ENCODE measurements at regions not wholly inside any gene's neighbourhood (a gene's known extent, or its start where the extent isn't known, plus 50 kb on each side); places are given as distances from the start of the nearest gene placed in this dataset.
"Not testable (repeated sequence)": the region's sequence is repeated elsewhere in the genome, so short reads cannot be mapped to it uniquely, and the experiment has no call there.

DNA sequence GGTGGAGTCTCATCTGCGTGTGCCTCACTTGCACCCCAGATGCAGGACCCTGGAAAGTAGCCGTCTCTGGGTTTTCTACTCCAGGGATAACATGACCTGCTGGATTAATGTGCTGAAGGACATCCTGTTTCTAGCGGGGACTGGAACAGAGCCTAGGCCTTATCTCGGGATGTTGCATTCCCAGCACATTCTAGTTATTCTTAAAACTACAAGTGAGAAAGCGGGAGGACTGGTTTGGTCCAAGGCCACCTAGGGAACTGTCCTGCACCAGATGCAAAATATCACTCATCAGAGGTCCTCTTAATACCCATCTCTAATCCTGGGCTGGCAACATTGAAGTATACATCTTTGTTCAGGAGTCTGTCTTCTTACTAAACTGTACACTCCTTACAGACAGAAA is 179.9 kb downstream of the ZC3H11B start:
- DNase-seq (ENCODE audit: low spot score): no peak

- no peak for DNase-seq (ENCODE audit: low spot score)
Observed at GRCh38 chr1:219432191-219432606, 180.7 kb downstream of the ZC3H11B start.

DNA sequence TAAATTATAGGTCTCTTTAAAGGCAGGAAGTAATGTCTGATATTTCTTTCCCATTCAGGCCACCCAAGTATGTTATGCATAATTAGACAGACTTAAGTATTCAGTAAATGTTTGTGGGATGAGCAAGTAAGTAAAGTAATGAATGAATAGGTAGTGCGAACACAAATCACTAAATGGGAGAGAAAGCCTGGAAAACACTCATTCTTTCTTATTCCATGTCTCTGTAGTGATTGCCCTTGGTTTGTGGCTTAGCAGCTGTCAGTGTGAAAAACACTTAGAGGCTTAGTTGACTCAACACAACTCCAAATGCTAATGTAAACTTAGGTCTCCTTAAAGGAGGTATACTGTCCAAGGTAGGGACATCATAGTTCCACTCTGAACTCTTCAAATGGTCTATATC is 182.5 kb downstream of the ZC3H11B start:
- no peak for DNase-seq (ENCODE audit: low spot score)

- no peak for DNase-seq (ENCODE audit: low spot score)
Observed at GRCh38 chr1:219428651-219429050, 184.3 kb downstream of the ZC3H11B start.

- DNase-seq (ENCODE audit: low spot score): no peak
Observed at GRCh38 chr1:219427989-219428388, 184.9 kb downstream of the ZC3H11B start.

DNA sequence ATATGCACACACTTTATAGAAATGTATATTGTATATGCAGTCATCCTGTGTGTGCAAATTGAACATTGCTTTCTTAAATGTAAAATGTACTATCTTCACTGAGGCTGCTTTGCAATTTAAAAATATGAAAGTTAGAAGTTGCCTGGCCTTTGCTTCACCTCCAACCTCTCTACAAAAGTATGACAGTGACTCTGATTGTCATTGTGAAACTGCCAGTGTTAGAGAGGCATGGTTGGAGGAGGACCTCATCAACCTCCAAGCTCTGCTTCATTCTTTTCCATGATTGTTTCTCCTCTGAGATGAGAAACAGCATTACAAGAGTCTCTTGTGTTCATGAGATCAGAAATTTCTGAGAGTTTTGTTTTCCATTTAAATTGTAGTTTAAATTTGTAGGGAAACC is 185.5 kb downstream of the ZC3H11B start:
- DNase-seq (ENCODE audit: low spot score): no peak

GRCh38 chr1:219422811-219423598 is 189.9 kb downstream of the ZC3H11B start:
- no peak for DNase-seq (ENCODE audit: low spot score)

DNA sequence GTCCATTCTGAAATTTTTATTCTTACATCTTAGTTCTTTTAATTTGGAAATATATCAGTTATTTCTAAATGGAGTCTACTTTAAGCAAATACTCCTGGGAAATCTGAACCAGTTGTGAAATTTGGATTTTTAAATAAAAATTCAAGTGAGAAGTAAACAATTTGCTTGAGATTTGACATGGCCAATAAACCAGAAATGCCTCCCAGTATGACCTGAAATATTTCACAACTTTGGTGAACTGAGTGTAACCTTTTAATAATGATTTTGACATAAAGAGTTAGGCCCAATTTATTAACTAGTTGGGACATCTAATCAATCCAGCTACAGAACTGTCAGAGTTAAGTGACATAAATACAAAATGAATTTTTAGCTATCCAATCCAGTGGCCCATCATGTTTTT is 192.0 kb downstream of the ZC3H11B start:
- no peak for DNase-seq (ENCODE audit: low spot score)

GRCh38 chr1:219419860-219420259 is 193.0 kb downstream of the ZC3H11B start:
- DNase-seq (ENCODE audit: low spot score): no peak

GRCh38 chr1:219419065-219419464 is 193.8 kb downstream of the ZC3H11B start:
- DNase-seq (ENCODE audit: low spot score): no peak

DNA sequence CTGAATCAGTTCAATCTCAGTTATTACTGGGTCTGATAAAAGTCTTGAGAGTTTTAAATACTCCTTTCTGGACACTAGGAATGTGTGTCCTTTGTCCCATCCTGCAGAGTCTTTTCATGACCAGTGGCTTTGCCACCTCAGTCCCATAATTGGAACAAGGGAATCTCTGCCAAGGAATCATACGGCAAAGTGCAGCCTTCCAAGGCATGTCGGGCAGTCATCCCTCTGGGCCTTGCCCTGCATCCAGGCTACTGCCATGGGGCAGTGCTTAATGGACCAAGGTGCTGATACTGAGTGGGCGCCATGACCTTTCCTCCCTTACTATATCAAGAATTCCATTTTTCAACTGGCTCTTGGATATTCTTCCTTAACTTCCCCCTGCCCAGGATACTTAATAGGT is 195.3 kb downstream of the ZC3H11B start:
- no peak for DNase-seq (ENCODE audit: low spot score)

GRCh38 chr1:219416598-219417238 is 196.2 kb downstream of the ZC3H11B start:
- peak; percentile 43 for DNase-seq (ENCODE audit: low spot score)

GRCh38 chr1:219415915-219416314 is 197.0 kb downstream of the ZC3H11B start:
- DNase-seq (ENCODE audit: low spot score): no peak

GRCh38 chr1:219415433-219415832 is 197.5 kb downstream of the ZC3H11B start:
- no peak for DNase-seq (ENCODE audit: low spot score)

DNA sequence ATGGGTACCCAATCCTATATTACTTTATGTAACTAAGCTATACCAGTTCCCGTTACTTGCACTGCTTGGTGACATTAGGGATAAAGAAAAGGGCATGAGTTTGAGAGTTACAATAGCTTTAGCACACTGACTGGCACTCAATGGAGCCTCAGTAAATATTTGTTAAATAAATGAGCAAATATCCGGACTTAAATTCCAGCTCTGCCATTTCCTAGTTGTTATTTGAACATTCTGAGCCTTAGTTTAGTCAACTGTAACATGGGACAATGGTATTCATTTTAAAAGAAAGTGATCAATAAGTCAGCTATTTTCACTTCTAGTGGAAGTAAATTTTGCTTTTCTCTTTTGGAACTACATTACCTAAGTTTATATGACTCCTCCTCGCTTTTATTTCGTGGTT is 198.7 kb downstream of the ZC3H11B start:
- no peak for DNase-seq (ENCODE audit: low spot score)

DNA sequence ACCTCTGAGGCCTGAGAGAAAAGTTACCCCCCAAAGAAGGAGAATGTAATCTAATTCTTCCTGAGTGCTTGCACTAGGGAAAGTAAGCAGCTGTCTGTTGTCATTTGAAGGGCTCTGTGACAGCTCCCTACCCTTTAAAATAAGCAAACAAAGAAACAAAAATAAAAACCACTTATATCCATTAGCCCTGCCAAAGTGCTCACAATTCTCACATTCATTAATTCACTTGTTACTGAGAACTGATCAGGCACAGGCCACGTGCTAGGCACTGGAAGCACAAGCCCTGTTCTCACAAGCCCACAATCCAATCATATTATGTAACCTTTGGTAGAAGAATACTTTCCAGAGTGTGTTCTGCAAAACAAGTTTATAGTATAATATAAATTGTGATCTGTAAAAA is 199.4 kb downstream of the ZC3H11B start:
- no peak for DNase-seq (ENCODE audit: low spot score)

- no peak for DNase-seq (ENCODE audit: low spot score)
Observed at GRCh38 chr1:219412772-219413171, 200.1 kb downstream of the ZC3H11B start.

DNA sequence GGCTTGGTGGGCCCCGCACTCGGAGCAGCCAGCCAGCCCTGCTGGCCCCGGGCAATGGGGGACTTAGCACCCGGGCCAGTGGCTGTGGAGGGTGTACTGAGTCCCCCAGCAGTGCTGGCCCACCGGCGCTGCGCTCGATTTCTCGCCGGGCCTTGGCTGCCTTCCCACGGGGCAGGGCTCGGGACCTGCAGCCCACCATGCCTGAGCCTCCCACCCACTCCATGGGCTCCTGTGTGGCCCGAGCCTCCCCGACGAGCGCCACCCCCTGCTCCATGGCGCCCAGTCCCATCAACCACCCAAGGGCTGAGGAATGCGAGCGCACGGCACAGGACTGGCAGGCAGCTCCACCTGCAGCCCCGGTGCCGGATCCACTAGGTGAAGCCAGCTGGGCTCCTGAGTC is 202.2 kb downstream of the ZC3H11B start:
- DNase-seq (ENCODE audit: low spot score): not testable (repeated sequence)

DNA sequence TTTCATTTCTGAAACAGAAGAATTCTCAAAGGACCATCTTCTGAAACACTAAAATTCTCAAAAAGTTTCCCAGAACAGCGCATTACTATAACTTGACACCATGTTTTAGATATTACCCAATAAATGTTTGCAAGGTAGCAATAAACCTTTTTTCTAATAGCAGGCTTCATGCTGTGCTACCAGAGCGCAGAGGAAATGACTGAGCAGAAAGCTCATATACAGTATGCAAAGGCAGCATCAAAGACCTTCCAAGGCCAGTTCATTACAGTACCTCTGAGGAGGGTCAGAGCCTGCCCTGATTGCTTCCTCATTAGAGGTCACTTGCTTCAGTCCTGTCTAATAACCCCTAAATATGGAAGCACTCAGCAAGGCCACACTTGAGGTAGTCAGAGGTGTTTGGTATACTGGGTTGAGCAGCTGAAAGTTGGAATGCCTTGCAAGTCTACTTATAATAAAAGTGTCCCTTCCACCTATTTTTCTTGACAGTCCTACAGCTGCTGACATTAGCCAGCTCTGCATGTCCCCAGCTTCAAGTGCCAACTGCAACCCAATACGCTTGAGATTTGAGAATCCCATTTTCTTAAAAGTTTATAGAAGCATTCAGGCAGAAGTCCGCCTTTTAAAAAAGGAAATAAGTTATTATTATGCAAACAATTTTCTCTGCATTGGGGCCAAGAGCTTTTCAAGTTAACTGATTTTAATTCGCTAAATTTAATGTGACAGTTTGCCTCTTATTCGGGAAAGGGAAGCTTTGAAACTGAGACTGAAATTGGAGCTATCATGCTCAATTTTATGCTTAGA is 207.2 kb downstream of the ZC3H11B start:
- no peak for DNase-seq (ENCODE audit: low spot score)

- no peak for DNase-seq (ENCODE audit: low spot score)
Observed at GRCh38 chr1:219404629-219405028, 208.3 kb downstream of the ZC3H11B start.

DNA sequence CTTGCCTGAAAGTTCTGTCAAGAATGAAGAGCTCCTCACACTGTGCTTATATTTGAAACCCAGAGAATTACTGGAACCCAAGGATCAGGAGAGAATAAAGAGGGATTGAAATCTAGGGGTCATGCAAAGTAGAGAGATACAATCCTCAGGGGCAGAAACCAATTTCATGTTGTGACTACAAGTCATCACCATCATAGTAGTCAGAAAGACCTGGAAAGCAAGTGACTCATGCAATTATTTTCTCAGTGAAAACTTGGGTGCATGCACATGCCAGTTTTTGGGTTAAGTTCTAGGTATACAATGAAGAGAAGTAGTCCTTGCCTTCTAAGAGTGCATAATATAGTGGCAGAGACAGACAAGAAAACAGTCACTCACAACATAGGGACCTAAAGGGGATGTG is 210.0 kb downstream of the ZC3H11B start:
- DNase-seq (ENCODE audit: low spot score): no peak

- DNase-seq (ENCODE audit: low spot score): no peak
Observed at GRCh38 chr1:219401724-219402625, 210.9 kb downstream of the ZC3H11B start.

Measured in HuH-7 (cell line).